Stimulated activated CD4-positive, alpha-beta T cell treated with anti-CD3 and anti-CD28 coated beads, Interleukin-2, amount 100 ng/mL, for 24 hours (primary cell): ENCODE measurements at regions not wholly inside any gene's neighbourhood (a gene's known extent, or its start where the extent isn't known, plus 50 kb on each side); places are given as distances from the start of the nearest gene placed in this dataset.
"Not testable (repeated sequence)": the region's sequence is repeated elsewhere in the genome, so short reads cannot be mapped to it uniquely, and the experiment has no call there.

Source experiments
- DNase-seq, 2 donors: peaks; one replicate each; pipeline ENCODE4 v3.0.0-alpha.2; 2020

DNA sequence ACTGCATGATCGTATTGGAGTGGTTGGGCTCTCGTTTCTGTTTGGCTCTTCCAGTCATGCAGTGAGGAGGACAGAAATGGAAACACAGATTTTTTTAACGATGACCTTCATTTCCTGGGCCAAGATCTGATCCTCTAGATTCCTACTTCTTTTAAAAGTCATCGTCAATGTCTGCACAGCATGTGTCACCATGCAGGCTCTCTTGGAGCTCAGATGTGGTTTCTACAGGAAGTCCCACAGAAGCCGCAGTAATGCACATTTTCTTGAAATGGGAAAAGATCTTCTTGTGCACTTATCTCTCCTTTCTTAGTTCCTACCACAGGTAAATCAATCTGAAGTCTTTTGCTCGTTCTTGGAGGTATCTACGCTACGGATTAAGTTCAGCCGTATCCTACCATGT lies 626.9 kb downstream of the EFNB2 start:
- peak in 1 of 2 donors; percentile 5 for DNase-seq

DNA sequence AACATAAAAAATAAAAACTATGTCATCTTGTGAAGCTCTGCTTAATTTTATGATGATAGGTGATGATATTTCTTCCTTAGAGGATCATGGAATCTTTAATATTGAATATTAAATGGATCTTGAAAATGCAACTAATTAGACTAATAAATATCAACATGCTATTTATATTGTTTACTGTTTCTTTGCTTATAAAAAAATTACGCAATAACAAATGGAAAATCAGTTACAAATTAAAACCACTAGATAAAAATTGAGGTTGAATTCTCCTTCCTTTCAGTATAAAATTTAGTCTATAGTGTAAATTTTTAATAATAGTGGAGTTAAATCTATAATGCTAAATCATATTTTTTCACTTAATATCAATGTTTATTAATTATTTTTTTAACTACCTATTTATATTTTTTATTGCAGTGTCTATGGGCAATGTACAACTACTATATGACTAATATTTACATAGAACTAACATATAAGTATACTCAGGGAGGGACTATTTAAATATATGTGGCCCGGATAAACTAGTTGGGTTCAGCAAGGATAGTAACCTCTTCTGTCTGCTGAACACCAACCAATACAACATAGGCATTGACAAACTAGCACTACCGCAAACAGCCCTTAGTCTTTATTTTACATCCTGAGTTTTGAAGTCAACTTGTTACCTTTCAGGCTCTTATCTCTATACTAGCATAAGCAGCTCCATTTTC lies 628.0 kb downstream of the EFNB2 start:
- DNase-seq = no peak

DNA sequence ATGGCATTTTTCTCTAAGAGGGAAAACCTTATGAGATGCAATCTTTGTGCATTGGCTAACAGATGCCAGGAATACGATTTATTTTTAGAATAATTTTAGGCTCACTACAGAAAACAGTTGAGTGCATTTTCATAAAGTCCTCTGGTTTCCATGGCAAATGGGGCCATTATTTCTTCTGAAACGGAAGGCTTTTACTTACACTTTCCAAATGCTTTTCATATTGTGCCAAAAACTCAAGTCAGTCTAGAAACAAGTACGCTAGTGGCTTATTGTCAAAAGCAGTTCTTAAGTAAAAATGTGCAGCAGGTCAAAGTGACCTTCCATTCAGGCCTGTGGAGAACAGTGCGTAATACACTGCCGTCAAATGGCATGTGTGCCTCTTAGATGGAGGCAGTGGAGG lies 628.7 kb downstream of the EFNB2 start:
- no peak for DNase-seq

DNA sequence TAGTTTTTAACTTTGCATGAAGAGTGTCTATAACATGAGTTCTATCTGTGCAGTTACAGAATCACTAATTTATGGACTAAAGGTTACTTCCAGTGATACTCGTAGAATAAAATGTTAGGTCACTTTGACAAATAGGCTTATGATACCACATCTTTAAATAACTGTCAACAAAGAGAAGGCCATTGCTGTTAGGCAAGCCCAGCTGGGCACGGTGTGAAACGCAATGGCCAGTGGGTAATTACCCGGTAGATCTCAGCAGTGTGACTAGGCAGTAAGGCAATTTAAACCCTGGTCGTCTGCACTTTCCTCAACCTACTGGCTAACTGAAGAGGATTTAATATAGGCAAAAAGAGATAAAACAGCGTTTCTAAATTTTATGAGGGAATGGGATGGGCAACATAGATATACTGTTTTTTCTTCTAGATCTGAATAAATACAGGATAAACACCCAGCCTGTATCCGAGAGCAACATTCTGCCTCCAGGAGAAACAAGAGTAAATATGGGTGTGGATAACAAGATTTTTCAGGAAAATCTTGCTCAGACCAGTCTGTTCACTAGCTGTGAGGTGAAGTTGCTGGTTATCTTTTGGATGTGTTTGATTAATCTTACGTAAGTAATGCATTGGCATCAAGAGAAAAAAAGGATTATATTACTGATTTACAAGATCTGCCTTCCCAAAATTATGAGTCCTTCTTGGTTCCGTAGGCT lies 631.3 kb downstream of the EFNB2 start:
- DNase-seq = no peak

DNA sequence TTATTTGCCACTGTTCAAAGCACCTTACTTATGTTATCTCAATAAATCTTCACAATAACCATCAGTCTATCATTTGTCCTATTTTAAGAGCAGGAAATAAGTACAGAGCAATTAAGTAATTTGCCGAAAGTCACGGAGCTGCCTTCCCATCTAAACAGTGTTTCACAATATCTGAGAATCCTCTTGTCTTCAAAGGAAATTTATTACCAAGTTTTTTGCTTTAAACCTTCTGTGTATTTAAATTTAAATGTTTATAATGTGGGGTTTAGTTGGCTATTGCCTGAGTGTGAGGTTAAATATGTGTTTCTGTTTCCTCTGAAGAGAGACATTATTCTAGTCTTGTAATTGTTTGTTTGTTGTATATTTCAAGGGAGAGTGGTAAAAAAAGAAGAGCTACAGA lies 633.1 kb downstream of the EFNB2 start:
- DNase-seq = no peak

DNA sequence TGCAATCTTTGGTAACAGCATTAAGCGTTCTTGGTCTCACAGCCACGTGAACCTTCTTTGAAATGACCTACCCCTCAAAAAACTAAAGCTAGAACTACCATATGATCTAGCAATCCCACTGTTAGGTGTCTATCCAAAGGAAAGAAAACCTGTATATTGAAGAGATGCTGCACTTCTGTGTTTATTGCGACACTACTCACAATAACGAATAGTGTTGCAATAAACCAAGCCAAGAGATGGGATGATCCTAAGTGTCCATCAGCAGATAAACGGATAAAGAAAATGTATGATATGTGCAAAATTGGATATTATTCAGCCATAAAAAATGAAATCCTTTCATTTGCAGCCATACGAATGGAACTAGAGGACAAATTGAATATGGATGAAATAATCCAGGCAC lies 637.9 kb downstream of the EFNB2 start:
- no peak for DNase-seq

DNA sequence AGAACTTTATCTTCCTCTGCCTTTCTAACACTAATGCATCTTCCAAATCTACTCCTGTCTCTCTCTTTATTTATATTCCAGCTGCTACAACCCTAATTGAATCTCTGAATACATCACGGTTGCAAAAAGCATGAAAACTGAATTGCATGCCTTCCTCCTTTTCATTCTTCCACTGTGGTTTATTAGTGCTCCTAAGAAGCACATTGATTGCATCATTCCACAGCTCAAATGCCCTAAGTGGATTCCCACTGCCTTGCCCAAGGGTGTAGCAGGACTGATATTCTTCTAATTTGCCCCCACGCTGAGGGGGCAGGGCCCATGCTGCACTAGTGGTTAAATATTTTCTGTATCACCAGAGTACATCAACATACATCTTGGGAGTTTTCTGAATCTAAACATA lies 640.8 kb downstream of the EFNB2 start:
- no peak for DNase-seq

DNA sequence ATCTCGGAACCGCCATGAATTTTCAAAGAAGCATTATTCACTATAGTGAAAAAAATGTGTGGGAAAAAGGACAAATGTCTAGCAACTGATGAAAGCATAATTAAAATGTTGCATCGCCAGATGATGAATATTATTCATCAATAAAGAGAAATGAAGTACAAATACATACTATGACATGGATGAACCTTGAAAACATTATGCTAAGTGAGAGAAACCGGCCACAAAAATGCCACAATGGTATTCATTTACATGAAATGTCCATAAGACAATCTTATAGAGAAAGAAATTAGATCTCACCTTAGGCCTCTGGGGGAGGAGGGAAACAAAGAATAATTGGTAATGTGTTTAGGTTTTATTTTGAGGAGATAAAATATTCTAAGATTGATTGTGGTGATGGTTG lies 645.0 kb downstream of the EFNB2 start:
- DNase-seq = no peak

DNA sequence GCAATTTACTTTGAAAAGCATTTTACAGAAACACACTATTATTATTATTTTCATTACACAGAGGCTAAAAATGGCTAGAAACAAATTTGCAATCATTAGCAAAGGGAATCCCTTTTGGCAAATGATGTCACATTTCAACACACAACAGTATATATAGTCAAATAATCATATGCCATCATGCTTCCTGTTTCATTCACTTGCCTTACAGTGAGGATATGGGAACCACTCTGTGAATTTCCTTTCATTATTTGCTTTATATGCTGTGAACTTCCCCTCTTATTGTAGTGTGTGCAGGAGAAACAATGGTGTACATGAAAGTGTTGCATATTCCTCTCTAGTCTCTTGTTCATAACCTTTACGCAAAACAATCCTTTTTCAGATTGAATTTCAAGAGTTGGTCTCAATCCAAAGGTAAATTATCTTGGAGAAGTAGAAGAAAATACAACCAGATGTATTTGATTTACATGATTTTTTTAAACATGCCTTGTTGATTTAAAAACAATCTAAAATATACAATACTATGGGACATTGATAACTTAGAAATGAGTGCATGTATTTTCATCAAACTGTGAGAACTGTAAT lies 657.3 kb downstream of the EFNB2 start:
- no peak for DNase-seq

DNA sequence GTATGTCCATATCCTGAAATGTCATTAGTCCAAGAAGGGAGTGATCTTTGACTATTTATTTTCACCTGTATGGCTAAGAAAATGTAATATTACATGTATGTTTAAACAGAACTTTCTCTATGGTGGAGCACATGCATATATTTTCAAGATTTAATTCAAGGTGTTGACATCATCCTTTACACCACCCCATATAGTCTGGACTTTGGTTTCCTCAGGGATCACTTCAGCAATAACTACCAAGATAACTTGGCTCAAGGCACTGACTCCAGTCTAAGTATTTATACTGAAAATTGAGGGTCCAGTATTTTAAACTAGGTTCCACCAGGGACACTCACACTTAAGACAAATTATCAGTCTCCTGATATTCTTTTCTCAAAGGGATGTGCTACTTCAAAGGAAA lies 660.6 kb downstream of the EFNB2 start:
- DNase-seq = no peak

DNA sequence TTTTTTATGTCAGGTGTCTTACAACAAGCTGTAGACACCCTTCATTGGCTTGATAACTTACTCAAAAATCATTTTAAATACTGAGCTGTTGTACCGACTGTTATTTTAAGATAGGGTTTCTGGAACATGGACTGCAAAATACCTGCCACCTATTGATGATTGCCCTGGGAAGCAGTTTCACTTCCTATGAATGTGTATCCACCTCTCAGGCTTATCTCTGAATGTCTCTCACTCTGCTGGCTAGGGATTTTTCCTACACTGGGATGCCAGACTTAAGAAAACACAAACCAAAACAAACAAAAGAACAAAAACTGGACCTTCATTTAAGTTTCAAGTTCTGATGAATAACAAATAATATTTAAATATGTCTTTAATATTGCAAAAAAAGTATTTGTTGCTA lies 663.7 kb downstream of the EFNB2 start:
- no peak for DNase-seq

DNA sequence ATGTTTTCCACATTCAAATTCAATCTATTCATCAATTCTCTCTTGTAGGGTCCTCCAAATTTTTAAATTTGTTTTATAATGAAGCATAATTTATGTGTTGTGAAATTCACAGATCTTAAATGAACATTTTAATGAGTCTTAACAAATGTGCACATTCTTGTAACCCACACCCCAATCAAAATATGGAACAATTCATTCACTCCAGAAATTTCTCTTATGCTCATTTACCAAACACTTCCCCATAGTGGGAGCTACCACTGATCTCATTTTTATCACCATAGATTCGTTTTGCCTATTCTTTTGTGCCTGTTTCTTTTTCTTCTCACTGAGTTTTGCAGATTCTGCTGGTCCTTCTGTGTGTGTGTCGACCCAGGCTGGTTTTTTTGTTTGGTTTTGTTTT lies 664.1 kb downstream of the EFNB2 start:
- no peak for DNase-seq

DNA sequence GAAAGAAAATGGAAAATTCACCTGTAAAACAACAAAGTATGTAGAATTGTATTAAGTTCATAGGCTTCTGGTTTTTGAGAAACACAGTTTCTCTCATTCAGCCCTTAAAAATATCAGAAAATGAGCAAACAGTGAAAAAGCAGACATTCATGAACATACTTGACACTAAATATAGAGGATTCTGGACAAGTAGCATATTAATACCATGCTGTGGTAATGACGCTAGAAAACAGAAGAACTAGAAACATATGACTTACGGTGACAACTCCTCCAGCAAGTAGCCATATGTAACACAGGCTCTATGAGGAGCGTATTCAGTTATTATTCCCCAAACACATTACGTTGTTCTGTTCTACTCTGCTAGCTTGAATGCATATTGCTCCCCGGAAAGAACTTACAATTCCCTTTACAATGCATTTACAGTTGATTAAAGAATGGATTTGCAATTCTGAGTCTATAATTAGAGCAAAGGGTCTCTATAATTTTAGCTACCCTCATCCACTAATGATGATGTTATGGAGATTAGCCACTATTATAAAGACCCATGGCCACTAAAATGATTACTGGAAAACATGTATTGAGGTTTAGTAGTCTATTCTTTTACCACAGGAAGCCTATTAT lies 672.1 kb downstream of the EFNB2 start:
- no peak for DNase-seq

DNA sequence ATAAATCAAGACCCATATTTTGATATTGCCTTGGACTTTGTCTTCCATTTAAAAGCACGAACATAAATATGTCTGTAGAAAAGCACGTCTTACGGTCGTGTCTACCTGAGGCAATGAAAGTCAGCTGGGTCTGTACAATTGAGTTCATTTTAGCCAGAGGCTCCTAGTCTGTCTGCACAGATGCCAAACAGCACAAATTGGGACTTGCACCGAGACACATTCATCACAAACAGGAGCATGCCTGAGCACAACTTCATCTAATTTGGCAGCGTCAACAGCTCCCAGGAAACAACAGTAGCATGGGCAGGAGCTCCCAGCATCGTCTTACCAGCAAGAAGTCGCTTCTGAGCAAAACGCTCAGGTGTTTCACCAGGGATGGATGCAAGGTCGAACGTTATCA lies 687.0 kb downstream of the EFNB2 start:
- no peak for DNase-seq

DNA sequence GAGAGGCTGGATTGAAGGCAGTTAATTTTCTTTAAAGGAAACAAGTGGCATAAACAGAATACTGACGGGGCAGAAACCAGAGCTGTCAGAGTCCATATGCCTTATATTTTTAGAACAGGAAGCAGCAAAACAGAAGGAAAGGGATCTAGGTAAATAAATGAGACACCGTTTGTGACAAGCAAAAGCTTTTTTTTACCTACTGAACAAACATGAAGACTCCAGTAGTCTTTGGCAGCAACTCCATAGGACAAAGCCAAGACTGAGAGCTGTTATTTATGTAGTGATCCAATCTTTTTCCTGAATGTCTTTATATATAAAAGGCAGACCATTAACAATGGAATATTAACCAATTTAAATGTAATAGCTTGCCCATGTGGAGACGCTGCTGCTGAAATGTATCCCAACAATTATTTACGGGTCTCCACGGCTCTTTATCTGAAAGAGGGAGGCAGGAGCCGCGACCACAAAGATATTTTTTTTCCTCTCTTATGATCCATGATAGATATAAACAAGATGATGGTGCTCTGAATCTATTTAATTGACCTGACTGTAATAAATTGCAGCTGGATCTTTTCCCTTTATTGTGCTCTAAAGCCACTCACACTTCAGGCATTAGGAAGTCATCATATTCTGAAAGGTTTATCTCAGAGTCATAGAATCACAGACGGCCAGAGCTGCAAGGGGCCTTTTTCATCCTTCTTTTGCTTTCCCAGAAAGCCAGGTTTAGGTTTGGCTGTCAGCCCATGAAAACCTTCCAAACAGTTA lies 687.8 kb downstream of the EFNB2 start:
- DNase-seq = no peak

DNA sequence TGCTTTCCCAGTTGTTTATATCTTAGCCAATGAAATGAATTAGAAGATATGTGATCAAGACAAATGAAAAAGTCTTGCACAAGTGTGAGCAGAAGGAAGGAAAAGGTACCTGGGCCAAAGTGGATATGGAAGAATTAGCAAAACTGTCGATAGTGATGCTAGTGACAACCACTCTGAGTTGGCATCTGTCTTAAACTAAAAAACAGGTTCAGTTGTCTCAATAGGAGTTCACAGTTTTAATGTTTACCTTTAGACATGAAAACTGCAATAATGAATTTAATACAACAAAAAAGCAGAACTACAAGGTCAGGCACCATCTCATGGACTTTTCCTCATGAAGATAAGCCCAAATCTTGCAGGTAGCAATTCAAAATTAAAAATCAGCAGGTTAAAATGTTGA lies 688.5 kb downstream of the EFNB2 start:
- no peak for DNase-seq

DNA sequence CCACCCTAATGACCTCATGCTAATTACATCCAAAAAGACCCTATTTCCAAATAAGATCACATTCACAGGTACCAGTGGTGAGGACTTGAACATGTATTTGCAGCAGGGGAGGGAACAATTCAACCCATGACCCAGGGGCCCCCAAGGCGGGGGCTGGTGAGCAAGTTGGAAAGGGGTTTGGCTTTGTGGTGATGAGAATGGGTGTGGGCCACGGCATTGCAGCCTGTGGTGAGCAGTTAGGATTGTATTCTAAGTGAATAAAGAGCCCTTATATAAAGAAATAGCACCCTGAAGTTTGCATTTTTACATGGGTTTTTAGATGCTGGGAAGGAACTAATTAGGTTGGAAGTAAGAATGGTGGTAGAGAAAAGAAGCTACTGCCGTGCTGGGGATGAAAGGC lies 694.2 kb downstream of the EFNB2 start:
- DNase-seq = no peak

DNA sequence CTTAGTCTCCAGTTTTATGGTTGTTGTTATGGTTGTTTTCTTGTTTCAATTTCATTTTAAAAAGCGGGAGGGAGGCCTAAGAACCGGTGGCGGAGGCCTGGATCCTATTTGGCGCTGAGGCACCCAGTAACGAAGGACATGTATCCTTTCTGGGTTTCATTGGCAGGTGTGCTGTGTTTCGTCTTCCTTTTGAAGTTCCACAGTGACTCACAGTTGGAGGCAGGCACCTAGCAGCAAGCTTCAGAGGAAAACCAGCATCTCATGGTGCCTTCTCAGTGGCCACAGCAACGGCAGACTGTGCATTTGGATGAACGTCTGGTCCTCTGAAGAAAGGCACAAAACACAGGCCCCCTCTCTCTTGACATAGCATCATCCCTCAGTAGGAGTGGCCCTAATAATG lies 697.2 kb downstream of the EFNB2 start:
- DNase-seq = no peak

DNA sequence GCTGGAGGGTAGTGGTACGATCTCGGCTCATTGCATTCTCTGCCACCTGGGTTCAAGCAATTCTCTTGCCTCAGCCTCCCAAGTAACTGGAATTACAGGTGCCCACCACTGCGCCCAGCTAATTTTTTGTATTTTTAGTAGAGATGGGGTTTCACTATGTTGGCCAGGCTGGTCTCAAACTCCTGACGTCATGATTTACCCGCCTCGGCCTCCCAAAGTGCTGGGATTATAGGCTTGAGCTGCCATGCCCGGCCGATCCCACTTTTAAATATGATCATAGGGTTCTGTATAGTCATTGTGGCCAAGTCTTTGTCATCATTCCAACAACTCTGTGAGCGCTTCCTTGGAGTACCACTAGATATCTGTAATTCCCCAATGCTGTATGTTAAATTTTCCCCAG lies 698.2 kb downstream of the EFNB2 start:
- DNase-seq = not testable (repeated sequence)

DNA sequence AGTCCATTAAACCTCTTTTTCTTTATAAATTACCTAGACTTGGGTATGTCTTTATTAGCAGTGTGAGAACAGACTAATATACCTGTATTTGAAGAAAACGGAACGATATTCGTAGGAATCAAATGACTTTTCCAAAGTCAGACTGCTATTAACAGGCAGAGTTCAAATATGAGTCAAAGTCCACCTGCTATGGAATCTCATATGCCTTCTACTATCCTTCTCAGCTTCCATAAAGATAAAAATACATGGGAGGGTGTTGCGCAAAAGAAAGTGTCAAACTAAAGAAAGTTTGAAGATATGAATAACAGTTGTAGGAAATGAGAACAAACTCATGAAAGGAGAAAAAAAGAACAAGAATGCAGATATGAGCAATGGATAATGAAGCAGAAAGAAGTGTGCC lies 704.6 kb downstream of the EFNB2 start:
- no peak for DNase-seq

DNA sequence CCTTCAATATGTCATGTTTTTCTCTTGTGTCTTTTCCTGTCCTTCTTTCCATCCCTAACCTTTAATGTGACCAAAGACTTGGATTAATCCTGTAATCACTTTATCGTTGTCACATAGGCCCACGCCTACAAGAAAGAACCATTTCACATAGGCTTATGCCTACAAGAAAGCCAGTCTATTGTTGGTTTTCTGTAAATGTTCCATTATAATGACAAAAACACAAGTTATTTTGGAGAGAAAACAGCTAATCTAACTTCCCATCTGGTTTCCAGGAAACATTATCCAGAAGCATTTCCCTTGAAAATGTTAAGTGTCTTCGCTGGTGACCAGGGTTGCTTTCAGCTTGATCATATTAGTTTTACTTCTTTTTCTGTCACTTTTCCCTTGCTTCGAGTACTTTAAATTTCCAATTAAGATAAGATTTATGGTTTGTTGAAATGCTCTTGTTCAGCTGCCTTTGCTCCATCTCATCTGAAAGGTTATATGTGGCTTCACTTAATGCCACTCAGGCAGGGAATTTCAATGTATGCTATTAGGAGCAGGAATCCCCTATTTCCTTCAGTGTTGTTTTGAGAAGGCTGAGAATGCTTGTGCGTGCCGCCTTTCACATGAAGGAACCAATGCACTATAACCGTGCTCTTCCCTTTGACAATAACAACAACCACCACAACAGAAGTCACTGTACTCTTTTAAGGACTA lies 708.2 kb downstream of the EFNB2 start:
- no peak for DNase-seq

DNA sequence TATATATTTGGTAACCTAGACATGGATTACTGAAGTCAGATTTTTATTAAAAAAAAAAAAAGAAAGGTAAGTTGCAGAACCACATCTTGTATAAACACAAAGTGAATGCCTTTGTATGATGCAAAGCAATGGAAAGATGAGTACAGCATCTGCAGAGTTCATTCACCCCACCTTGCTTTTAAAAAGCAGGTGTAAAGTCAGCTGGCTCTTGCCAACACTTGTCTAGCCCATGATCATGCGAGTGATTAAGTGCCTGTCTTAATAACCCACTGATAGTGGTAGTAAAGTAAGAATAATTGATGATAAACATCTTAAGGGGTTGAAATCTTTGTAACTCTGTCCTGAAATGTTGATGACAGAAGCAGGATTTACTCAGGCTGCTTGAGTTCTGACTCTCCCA lies 710.4 kb downstream of the EFNB2 start:
- DNase-seq = no peak

DNA sequence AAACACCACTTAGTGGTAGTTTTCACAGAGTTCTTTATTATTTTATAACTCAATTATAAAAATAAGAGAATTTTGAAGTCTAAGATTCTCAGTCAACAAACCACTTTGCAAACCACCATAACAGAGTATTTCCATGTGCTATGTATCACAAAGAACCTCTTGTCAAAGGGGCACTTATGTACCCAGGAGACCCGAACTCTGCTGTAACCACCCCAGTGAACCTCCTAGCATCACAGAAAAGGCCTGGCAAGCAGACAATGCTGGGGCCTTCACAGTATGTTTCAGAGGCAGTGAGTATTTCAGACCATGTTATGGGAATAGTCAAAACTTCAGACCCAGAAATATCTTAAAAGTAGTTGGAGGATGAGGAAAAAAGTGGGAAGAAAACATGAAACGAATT lies 714.1 kb downstream of the EFNB2 start:
- DNase-seq = no peak
